ENCODE measurements at regions not wholly inside any gene's neighbourhood (a gene's known extent, or its start where the extent isn't known, plus 50 kb on each side); places are given as distances from the start of the nearest gene placed in this dataset.

DNA sequence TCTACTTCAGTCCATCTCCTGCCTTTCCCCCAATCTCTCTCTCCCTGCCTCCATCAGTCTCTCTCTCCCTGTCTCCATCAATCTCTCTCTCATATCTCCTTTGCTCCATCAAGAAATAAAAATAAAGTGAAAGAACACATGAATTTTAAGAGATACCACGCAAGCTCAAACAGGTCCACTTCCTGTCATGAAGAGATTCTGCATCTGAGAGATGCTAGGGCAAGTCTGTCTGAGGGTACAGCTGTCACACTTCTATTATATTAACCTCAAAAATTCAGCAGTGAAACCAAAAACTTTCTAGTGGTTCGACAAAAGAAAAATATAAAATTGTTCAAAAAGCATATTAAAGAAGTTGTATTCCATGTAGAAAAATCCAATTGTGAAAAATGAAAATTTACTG, 296.8 kb upstream of the RSPO3 start:
- H3K9me3 ChIP-seq (replicated peaks; ENCODE audit: control insufficient read depth, insufficient read depth, low read length): no peaks in the 10 kb centered on the region
- no TSS peak for BruUV-seq (replicated peaks)
- DNase-seq (ENCODE audit: low read depth, low spot score) (no peak), FAIRE-seq (no peak), ATAC-seq (no peak)
- TF ChIP-seq CBFB (IDR thresholded peaks at IDR 0.05; ENCODE audit: low read depth) (no peak), FOS (IDR thresholded peaks at IDR 0.05; ENCODE audit: borderline replicate concordance, extremely low read depth, insufficient read length) (no peak)
- TF ChIP-seq, protein P1, sequence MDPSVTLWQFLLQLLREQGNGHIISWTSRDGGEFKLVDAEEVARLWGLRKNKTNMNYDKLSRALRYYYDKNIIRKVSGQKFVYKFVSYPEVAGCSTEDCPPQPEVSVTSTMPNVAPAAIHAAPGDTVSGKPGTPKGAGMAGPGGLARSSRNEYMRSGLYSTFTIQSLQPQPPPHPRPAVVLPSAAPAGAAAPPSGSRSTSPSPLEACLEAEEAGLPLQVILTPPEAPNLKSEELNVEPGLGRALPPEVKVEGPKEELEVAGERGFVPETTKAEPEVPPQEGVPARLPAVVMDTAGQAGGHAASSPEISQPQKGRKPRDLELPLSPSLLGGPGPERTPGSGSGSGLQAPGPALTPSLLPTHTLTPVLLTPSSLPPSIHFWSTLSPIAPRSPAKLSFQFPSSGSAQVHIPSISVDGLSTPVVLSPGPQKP (IDR thresholded peaks at IDR 0.05; ENCODE audit: low read depth, low read length): no peak
- no peaks in the 10 kb centered on the region for H3K27me3 ChIP-seq (replicated peaks in 1 of 2; ENCODE audit: control insufficient read depth in 2 of 2, insufficient read depth in 2 of 2, low read length in 1 of 2)
- no peak overlapping the region for H3K9ac ChIP-seq (ENCODE audit: control insufficient read depth, insufficient read depth, low read length)
- no peak overlapping the region for H3K4me2 ChIP-seq (ENCODE audit: control insufficient read depth, insufficient read depth)
- CTCF ChIA-PET: interaction anchor here (1.0 kb wide), 1 partner anchor 31 kb away, joined by 3 read pairs; no protein-coding TSS in a partner anchor
- H3K27ac ChIP-seq (ENCODE audit: control insufficient read depth, insufficient read depth): no peak overlapping the region
- H3K36me3 ChIP-seq (ENCODE audit: control insufficient read depth in 2 of 2, insufficient read depth in 2 of 2, low read length in 1 of 2): no peaks in the 10 kb centered on the region
- RAD21 ChIA-PET (ENCODE audit: unreplicated experiment): no interaction called here
- no peaks in the 10 kb centered on the region for H3K4me1 ChIP-seq (ENCODE audit: control insufficient read depth, insufficient read depth, low read length)
- intact Hi-C loops (cut with micrococcal nuclease; ENCODE audit: unreplicated experiment) (no loop called here), in situ Hi-C loops (cut with MboI) (no loop called here)
- WGBS (ENCODE audit: insufficient coverage, insufficient replicate concordance, low lambda C conversion rate, missing lambda C conversion rate): 19% methylated on average over 2 of the region's 2 CpGs
- POLR2A ChIA-PET: no interaction called here
- no peaks in the 10 kb centered on the region for H3K79me2 ChIP-seq (ENCODE audit: control insufficient read depth, insufficient read depth, low read length)
- no peak overlapping the region for H3K4me3 ChIP-seq
- H2AFZ ChIP-seq (ENCODE audit: control insufficient read depth, low read depth, low read length): no peak overlapping the region
- H4K20me1 ChIP-seq (ENCODE audit: control insufficient read depth, insufficient read depth): no peaks in the 10 kb centered on the region
- SMC1A ChIA-PET (ENCODE audit: uncharacterized antibody, unreplicated experiment): interaction anchor here (1.1 to 1.2 kb wide), 2 partner anchors 17 to 51 kb away, joined by 3 to 6 read pairs; no protein-coding TSS in a partner anchor

GRCh38 chr6:126824226-126824625, 294.2 kb upstream of the RSPO3 start:
- POLR2A ChIA-PET: no interaction called here
- no peak overlapping the region for H3K4me3 ChIP-seq
- H3K36me3 ChIP-seq (ENCODE audit: control insufficient read depth in 2 of 2, insufficient read depth in 2 of 2, low read length in 1 of 2): no peaks in the 10 kb centered on the region
- H3K9me3 ChIP-seq (replicated peaks; ENCODE audit: control insufficient read depth, insufficient read depth, low read length): no peaks in the 10 kb centered on the region
- no peaks in the 10 kb centered on the region for H3K27me3 ChIP-seq (replicated peaks in 1 of 2; ENCODE audit: control insufficient read depth in 2 of 2, insufficient read depth in 2 of 2, low read length in 1 of 2)
- RAD21 ChIA-PET (ENCODE audit: unreplicated experiment): no interaction called here
- no peaks in the 10 kb centered on the region for H3K79me2 ChIP-seq (ENCODE audit: control insufficient read depth, insufficient read depth, low read length)
- CTCF ChIA-PET: interaction anchor here (0.7 kb wide), 1 partner anchor 21 kb away, joined by 3 read pairs; no protein-coding TSS in a partner anchor
- FAIRE-seq (no peak), DNase-seq (ENCODE audit: low read depth, low spot score) (no peak), ATAC-seq (no peak)
- intact Hi-C loops (cut with micrococcal nuclease; ENCODE audit: unreplicated experiment) (no loop called here), in situ Hi-C loops (cut with MboI) (no loop called here)
- no peak overlapping the region for H3K9ac ChIP-seq (ENCODE audit: control insufficient read depth, insufficient read depth, low read length)
- H2AFZ ChIP-seq (ENCODE audit: control insufficient read depth, low read depth, low read length): no peak overlapping the region
- SMC1A ChIA-PET (ENCODE audit: uncharacterized antibody, unreplicated experiment): no interaction called here
- 0% methylated on average over 2 of the region's 2 CpGs for WGBS (ENCODE audit: insufficient coverage, insufficient replicate concordance, low lambda C conversion rate, missing lambda C conversion rate)
- no peaks in the 10 kb centered on the region for H3K4me1 ChIP-seq (ENCODE audit: control insufficient read depth, insufficient read depth, low read length)
- no TSS peak for BruUV-seq (replicated peaks)
- no peak overlapping the region for H3K27ac ChIP-seq (ENCODE audit: control insufficient read depth, insufficient read depth)
- H3K4me2 ChIP-seq (ENCODE audit: control insufficient read depth, insufficient read depth): no peak overlapping the region
- no peaks in the 10 kb centered on the region for H4K20me1 ChIP-seq (ENCODE audit: control insufficient read depth, insufficient read depth)
- TF ChIP-seq SIN3A (IDR thresholded peaks at IDR 0.05; ENCODE audit: low read depth, low read length): no peak
- no peak for TF ChIP-seq HDAC2 (IDR thresholded peaks at IDR 0.05)
- TF ChIP-seq ETV6 (conservative IDR thresholded peaks at IDR 0.05 in 1 of 2, IDR thresholded peaks at IDR 0.05 in 1 of 2; ENCODE audit: borderline replicate concordance in 1 of 2, low read depth in 1 of 2): no peak
- TF ChIP-seq TARDBP (IDR thresholded peaks at IDR 0.05; ENCODE audit: borderline replicate concordance): no peak
- TF ChIP-seq, protein P2, sequence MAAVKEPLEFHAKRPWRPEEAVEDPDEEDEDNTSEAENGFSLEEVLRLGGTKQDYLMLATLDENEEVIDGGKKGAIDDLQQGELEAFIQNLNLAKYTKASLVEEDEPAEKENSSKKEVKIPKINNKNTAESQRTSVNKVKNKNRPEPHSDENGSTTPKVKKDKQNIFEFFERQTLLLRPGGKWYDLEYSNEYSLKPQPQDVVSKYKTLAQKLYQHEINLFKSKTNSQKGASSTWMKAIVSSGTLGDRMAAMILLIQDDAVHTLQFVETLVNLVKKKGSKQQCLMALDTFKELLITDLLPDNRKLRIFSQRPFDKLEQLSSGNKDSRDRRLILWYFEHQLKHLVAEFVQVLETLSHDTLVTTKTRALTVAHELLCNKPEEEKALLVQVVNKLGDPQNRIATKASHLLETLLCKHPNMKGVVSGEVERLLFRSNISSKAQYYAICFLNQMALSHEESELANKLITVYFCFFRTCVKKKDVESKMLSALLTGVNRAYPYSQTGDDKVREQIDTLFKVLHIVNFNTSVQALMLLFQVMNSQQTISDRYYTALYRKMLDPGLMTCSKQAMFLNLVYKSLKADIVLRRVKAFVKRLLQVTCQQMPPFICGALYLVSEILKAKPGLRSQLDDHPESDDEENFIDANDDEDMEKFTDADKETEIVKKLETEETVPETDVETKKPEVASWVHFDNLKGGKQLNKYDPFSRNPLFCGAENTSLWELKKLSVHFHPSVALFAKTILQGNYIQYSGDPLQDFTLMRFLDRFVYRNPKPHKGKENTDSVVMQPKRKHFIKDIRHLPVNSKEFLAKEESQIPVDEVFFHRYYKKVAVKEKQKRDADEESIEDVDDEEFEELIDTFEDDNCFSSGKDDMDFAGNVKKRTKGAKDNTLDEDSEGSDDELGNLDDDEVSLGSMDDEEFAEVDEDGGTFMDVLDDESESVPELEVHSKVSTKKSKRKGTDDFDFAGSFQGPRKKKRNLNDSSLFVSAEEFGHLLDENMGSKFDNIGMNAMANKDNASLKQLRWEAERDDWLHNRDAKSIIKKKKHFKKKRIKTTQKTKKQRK (IDR thresholded peaks at IDR 0.05; ENCODE audit: low read depth, low read length): no peak
- TF ChIP-seq NFYA (IDR thresholded peaks at IDR 0.05; ENCODE audit: borderline replicate concordance, low read depth, low read length): no peak
- TF ChIP-seq EGR1 (IDR thresholded peaks at IDR 0.05; ENCODE audit: borderline replicate concordance in 1 of 2, low read depth in 2 of 2, low read length in 2 of 2): no peak
- no peak for TF ChIP-seq ZZZ3 (IDR thresholded peaks at IDR 0.05; ENCODE audit: control insufficient read depth, insufficient read length, low read depth)
- TF ChIP-seq SMAD5 (IDR thresholded peaks at IDR 0.05; ENCODE audit: low read depth): no peak
- TF ChIP-seq TCF12 (IDR thresholded peaks at IDR 0.05; ENCODE audit: low read depth, low read length): no peak
- no peak for TF ChIP-seq RCOR1 (conservative IDR thresholded peaks at IDR 0.05; ENCODE audit: low read depth, low read length)
- no peak for TF ChIP-seq ZNF274 (IDR thresholded peaks at IDR 0.05; ENCODE audit: insufficient read depth, insufficient read length)
- TF ChIP-seq CBFB (IDR thresholded peaks at IDR 0.05; ENCODE audit: low read depth): no peak

Measured in GM12878 (cell line).